DMS53 treated with DMSO at 0.1 percent for 48 hours (cell line): ENCODE measurements at regions not wholly inside any gene's neighbourhood (a gene's known extent, or its start where the extent isn't known, plus 50 kb on each side); places are given as distances from the start of the nearest gene placed in this dataset.
"Not testable (repeated sequence)": the region's sequence is repeated elsewhere in the genome, so short reads cannot be mapped to it uniquely, and the experiment has no call there.

Experiments
- DNase-seq: peaks from one replicate; lab custom pipeline; 2025; ENCODE audit not compliant: unreplicated experiment; lab: John Stamatoyannopoulos, UW

DNA sequence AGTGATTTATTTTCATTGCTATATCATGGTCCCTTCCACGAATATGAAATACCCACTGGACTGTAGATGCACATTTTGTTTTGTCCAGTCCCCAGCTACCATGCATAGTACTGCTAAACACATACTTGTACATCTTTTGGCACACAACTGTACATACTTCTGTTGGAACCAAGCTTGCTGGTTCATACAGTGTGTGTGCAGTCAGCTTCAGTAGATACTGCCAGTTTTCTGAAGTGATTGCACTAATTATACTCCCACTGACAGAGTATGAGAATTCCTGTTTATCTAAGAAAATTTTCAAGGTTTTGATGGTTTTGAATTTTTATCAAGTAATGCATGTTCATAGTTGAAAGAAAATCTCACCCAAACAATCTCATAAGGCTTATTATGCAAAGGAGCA lies 100.7 kb upstream of the LMCD1 start:
- DNase-seq: no peak

GRCh38 chr3:8403996-8404395 lies 97.6 kb upstream of the LMCD1 start:
- DNase-seq: no peak

- no peak for DNase-seq
These were observed 96.5 kb upstream of the LMCD1 start for GRCh38 chr3:8405144-8405543.

DNA sequence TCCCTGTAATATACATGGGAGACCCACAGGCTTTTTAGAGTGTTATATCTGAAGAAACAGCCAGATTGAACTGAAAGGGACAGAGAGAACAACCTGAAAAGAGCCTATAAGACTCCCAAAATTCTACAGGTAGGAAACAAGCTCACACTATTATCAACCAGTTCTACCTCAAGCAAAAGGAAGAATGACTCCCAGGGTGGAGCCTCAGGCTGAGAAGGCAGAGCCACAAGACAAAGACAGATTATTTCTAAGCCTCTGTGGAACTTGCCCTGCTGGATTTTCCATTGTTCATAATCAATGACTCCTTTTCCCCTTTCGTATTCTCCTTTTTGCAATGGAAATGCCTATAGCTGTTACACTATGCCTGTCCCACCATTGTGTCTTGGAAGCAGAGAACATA lies 95.1 kb upstream of the LMCD1 start:
- DNase-seq: no peak

- DNase-seq: no peak
These were observed 88.2 kb upstream of the LMCD1 start for GRCh38 chr3:8413337-8413926.

GRCh38 chr3:8416965-8417364 lies 84.7 kb upstream of the LMCD1 start:
- no peak for DNase-seq

DNA sequence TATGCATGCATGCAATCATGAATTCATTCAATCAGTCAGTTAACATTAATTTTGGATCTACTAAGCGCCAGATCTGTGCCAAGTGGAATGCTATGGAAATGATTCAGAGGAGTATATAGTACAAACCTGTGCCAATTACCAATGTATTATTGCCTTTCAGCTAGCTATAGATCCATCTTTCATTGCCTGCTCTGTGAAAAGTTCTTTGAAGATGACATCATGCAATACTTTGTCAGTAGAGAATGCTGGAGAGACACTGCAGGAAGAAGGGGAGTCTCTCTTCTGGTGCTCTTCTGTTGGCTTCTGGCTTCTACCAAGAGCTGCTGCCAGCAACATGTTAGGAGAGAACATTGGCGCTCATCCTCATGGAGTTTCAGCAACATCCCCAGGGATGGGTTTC lies 81.0 kb upstream of the LMCD1 start:
- DNase-seq: no peak

GRCh38 chr3:8421267-8421666 lies 80.4 kb upstream of the LMCD1 start:
- DNase-seq: no peak

GRCh38 chr3:8421711-8422110 lies 79.9 kb upstream of the LMCD1 start:
- DNase-seq: no peak

- DNase-seq: no peak
These were observed 78.3 kb upstream of the LMCD1 start for GRCh38 chr3:8423307-8423706.

GRCh38 chr3:8424281-8424680 lies 77.3 kb upstream of the LMCD1 start:
- no peak for DNase-seq

GRCh38 chr3:8436661-8437287 lies 64.8 kb upstream of the LMCD1 start:
- no peak for DNase-seq

GRCh38 chr3:8438507-8439079 lies 63.0 kb upstream of the LMCD1 start:
- no peak for DNase-seq

GRCh38 chr3:8440142-8440541 lies 61.5 kb upstream of the LMCD1 start:
- DNase-seq: not testable (repeated sequence)

DNA sequence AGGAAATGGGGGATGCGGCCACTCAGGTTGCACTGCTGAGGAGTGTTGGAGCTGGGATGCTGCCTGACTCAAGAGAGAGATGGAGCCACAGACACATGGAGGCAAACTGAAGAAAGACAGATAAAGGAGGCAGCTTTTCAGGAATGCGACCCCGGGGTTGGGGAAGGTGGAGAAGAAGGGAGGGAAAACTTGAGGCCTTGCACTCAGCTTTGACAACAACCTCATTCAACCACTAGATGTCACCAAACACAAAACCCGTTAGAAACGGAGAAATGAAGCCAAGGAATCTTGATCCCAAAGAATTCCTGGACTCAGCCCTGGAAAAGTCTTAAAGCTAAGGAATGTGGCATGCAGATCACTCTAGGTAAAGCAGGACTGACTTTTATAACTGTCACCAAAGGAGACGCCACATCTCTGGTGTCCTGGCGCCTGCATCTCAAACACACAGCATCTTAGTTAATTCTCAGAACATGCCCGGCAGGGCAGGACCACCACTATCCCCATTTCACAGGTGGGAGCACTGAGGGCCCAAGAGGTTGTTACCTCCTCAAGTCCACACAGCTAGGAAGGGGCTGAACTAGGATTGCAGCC lies 59.6 kb upstream of the LMCD1 start:
- DNase-seq: no peak

GRCh38 chr3:8442993-8443650 lies 58.5 kb upstream of the LMCD1 start:
- DNase-seq: no peak

- peak; percentile 63 for DNase-seq
These were observed 57.5 kb upstream of the LMCD1 start for GRCh38 chr3:8443829-8444791.

DNA sequence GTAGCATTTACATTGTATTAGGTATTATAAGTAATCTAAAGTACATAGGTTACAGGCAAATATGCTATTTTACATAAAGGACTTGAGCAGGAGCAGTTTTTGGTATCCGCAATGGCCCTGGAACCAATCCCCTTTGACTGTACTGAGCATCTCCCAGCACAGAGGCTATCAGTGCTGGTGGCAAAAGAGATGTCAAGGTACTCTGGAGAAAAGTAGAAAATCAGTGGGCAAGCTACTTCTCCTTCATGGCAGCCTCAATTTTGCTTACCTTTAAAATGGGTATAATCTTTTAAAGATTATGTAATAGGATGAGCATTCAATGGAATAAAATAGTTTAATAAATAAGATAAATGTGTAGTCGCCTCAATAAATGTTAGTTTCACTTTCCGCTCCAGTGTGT lies 56.7 kb upstream of the LMCD1 start:
- no peak for DNase-seq

DNA sequence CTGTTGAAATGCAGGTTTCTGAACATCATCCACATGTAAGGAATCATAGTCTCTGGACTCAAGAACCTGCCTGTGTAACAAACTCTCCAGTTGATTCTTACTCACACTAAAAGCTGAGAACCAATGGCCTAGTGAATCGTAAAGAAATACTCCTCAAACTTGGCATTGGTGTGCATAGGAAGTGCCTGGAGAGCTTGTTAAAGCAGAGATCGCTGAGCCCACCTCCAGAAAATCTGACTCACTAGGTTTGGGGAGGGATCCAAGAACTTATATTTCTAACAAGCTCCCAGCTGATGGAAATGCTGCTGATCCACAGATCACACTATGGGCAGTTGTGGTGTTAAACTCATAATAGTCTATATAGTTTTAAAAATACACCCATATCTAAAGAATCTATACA lies 55.8 kb upstream of the LMCD1 start:
- DNase-seq: no peak

- DNase-seq: no peak
These were observed 54.8 kb upstream of the LMCD1 start for GRCh38 chr3:8446845-8447244.

DNA sequence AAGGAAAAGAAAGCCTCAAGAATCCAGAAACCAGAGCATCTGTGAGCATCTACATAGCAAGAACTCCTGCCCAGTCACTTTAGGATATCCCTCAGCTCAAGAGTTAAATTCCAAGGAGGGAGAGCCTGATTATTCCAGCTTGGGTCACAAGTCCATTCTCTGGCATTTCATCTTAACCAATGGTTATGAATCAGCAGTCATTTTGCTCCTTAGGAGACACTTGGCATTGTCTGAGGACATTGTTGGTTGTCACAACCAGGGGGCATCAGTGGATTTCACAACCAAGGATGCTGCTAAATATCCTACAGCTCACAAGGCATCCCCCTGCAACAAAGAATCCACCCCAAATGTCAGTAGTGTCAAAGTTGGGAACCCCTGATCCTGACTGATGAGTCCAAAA lies 51.0 kb upstream of the LMCD1 start:
- no peak for DNase-seq
